ENCODE measurements at regions not wholly inside any gene's neighbourhood (a gene's known extent, or its start where the extent isn't known, plus 50 kb on each side); places are given as distances from the start of the nearest gene placed in this dataset.

DNA sequence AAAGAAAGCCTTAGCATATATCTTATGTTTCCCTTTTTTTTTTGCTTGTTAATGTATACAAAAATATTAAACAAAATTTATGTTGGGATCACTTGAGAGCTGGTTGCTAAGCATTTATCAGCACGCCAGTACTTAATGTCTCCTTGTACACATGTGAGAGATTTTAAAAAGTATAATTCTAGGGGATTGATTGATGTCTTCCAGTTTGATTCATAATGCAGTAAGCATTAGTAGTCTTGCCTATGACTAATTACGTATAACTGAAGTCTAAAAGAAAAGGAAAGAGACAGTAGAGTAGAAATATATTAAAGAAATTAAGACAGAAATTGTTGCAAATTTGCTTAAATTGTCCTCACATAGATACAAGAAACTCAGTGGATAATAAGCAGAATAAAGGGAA, 1630.4 kb upstream of the B3GALT2 start:
- no peaks in the 10 kb centered on the region for H3K79me2 ChIP-seq (ENCODE audit: low read depth)
- no peaks in the 10 kb centered on the region for H3K9me3 ChIP-seq (ENCODE audit: insufficient read depth, low read depth)
- H3K9me2 ChIP-seq (ENCODE audit: insufficient read depth): no peaks in the 10 kb centered on the region
- H3K27ac ChIP-seq: no peak overlapping the region
- H3K4me3 ChIP-seq: no peak overlapping the region
- intact Hi-C loops (cut with micrococcal nuclease; ENCODE audit: unreplicated experiment): no loop called here
- no peaks in the 10 kb centered on the region for H3K36me3 ChIP-seq (ENCODE audit: low read depth)
- no peak for TF ChIP-seq EZH2 (IDR thresholded peaks at IDR 0.05; ENCODE audit: low read depth)
- TF ChIP-seq, protein P1, sequence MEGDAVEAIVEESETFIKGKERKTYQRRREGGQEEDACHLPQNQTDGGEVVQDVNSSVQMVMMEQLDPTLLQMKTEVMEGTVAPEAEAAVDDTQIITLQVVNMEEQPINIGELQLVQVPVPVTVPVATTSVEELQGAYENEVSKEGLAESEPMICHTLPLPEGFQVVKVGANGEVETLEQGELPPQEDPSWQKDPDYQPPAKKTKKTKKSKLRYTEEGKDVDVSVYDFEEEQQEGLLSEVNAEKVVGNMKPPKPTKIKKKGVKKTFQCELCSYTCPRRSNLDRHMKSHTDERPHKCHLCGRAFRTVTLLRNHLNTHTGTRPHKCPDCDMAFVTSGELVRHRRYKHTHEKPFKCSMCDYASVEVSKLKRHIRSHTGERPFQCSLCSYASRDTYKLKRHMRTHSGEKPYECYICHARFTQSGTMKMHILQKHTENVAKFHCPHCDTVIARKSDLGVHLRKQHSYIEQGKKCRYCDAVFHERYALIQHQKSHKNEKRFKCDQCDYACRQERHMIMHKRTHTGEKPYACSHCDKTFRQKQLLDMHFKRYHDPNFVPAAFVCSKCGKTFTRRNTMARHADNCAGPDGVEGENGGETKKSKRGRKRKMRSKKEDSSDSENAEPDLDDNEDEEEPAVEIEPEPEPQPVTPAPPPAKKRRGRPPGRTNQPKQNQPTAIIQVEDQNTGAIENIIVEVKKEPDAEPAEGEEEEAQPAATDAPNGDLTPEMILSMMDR (conservative IDR thresholded peaks at IDR 0.05): no peak
- no peaks in the 10 kb centered on the region for H3K27me3 ChIP-seq (ENCODE audit: insufficient read depth, low read depth)
- CTCF ChIA-PET: no interaction called here
- POLR2A ChIA-PET (ENCODE audit: unreplicated experiment): interaction anchor here (0.6 kb wide), 1 partner anchor 124 kb away, joined by 3 read pairs; no protein-coding TSS in a partner anchor
- H3F3A ChIP-seq (ENCODE audit: insufficient read depth, low read depth): no peaks in the 10 kb centered on the region
- H3K4me1 ChIP-seq (replicated peaks; ENCODE audit: insufficient read depth): no peaks in the 10 kb centered on the region
- no peak for DNase-seq
- no TSS peak for BruUV-seq (replicated peaks)
- no peaks in the 10 kb centered on the region for H4K20me1 ChIP-seq (ENCODE audit: insufficient read depth)
- no peak overlapping the region for H3K4me2 ChIP-seq
- H2AFZ ChIP-seq: no peak overlapping the region

DNA sequence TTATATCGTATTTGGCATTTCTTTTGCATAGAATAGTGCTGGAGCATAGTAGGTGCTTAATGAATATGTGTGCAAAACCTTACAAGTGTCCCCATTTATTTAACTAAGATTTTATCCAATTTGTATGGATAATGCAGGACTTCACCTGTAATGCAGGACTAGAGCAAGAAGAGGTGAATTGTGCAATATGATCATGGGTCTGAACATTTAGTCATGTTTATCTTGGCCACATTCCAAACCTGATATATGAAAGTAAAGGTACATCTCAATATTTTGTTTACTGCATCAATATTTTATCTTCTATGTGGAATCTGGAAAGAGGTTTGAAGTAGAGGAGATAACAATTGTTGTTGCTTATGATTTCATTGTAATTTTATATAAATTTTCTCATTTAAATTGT, 1626.7 kb upstream of the B3GALT2 start:
- Histone ChIP-seq H3K4me1 (replicated peaks; ENCODE audit: insufficient read depth) (no peaks in the 10 kb centered on the region), H2AFZ (no peak overlapping the region), H3K27ac (no peak overlapping the region), H3K79me2 (ENCODE audit: low read depth) (no peaks in the 10 kb centered on the region), H3K9me2 (ENCODE audit: insufficient read depth) (no peaks in the 10 kb centered on the region), H3F3A (ENCODE audit: insufficient read depth, low read depth) (no peaks in the 10 kb centered on the region), H3K4me2 (no peak overlapping the region), H3K36me3 (ENCODE audit: low read depth) (no peaks in the 10 kb centered on the region), H4K20me1 (ENCODE audit: insufficient read depth) (no peaks in the 10 kb centered on the region), H3K9me3 (ENCODE audit: insufficient read depth, low read depth) (no peaks in the 10 kb centered on the region; the same call in 1 of the 2 replicates), H3K27me3 (ENCODE audit: insufficient read depth, low read depth) (no peaks in the 10 kb centered on the region), H3K4me3 (no peak overlapping the region)
- intact Hi-C loops (cut with micrococcal nuclease; ENCODE audit: unreplicated experiment): no loop called here
- ChIA-PET CTCF (no interaction called here), POLR2A (ENCODE audit: unreplicated experiment) (no interaction called here)
- TF ChIP-seq EZH2 (IDR thresholded peaks at IDR 0.05; ENCODE audit: low read depth): no peak
- TF ChIP-seq, protein P1 (conservative IDR thresholded peaks at IDR 0.05): no peak
- no peak for DNase-seq
- no TSS peak for BruUV-seq (replicated peaks)

DNA sequence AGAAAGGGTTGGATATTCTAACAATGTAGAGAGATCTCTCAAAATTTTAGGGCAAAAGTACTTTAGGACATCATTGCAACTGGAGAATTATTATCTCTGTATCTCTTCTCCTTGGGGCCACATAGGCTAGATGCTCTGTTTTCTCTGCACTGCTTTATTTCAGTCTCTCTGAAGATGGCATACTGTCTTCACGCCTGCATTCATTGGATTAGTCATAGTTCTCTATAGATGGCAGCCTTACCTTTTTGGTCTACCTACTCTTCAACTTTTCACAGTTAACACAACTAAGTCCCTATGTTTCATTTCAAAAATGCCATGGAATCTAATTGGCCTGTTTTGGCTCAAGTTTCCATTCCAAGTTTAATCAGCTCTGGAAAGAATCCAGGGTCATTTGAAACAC, 1623.3 kb upstream of the B3GALT2 start:
- H3K4me1 ChIP-seq (replicated peaks; ENCODE audit: insufficient read depth): no peaks in the 10 kb centered on the region
- no peaks in the 10 kb centered on the region for H3K79me2 ChIP-seq (ENCODE audit: low read depth)
- H4K20me1 ChIP-seq (ENCODE audit: insufficient read depth): no peaks in the 10 kb centered on the region
- BruUV-seq (replicated peaks): no TSS peak
- no peak overlapping the region for H3K27ac ChIP-seq
- POLR2A ChIA-PET (ENCODE audit: unreplicated experiment): no interaction called here
- no peak for DNase-seq
- H2AFZ ChIP-seq: no peak overlapping the region
- no peak overlapping the region for H3K4me3 ChIP-seq
- no peak for TF ChIP-seq EZH2 (IDR thresholded peaks at IDR 0.05; ENCODE audit: low read depth)
- TF ChIP-seq, protein P1 (conservative IDR thresholded peaks at IDR 0.05): no peak
- intact Hi-C loops (cut with micrococcal nuclease; ENCODE audit: unreplicated experiment): no loop called here
- H3F3A ChIP-seq (ENCODE audit: insufficient read depth, low read depth): no peaks in the 10 kb centered on the region
- CTCF ChIA-PET: no interaction called here
- no peaks in the 10 kb centered on the region for H3K27me3 ChIP-seq (ENCODE audit: insufficient read depth, low read depth)
- no peaks in the 10 kb centered on the region for H3K9me2 ChIP-seq (ENCODE audit: insufficient read depth)
- H3K9me3 ChIP-seq (ENCODE audit: insufficient read depth, low read depth): no peaks in the 10 kb centered on the region; the same call in 1 of the 2 replicates
- H3K4me2 ChIP-seq: no peak overlapping the region
- no peaks in the 10 kb centered on the region for H3K36me3 ChIP-seq (ENCODE audit: low read depth)

Data from PC-9 (cell line).